ENCODE measurements at regions not wholly inside any gene's neighbourhood (a gene's known extent, or its start where the extent isn't known, plus 50 kb on each side); places are given as distances from the start of the nearest gene placed in this dataset.

DNA sequence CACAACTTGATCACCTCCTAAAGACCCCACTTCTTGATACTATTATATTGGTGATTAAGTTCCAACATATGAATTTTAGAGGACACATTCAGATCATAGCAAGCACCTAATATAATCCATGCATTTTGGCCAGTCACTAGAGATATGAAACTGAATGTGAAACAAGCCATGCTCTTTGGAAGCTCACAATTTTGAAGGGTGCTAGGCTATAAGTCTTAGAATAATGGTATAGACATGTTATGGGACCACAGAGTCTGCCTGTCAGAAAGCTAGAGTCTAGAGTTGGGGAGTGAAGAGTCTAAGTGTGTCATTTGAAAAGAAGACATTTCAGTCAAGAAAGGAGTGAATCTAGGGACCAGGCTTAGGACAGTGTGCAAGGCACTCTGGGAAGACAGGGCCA, 186.4 kb upstream of the SLC24A5 start:
- no peak overlapping the region for H3K4me3 ChIP-seq (ENCODE audit: control insufficient read depth, low read depth, low read length)
- no peak for DNase-seq (ENCODE audit: low read depth)
- TF ChIP-seq, protein P1, sequence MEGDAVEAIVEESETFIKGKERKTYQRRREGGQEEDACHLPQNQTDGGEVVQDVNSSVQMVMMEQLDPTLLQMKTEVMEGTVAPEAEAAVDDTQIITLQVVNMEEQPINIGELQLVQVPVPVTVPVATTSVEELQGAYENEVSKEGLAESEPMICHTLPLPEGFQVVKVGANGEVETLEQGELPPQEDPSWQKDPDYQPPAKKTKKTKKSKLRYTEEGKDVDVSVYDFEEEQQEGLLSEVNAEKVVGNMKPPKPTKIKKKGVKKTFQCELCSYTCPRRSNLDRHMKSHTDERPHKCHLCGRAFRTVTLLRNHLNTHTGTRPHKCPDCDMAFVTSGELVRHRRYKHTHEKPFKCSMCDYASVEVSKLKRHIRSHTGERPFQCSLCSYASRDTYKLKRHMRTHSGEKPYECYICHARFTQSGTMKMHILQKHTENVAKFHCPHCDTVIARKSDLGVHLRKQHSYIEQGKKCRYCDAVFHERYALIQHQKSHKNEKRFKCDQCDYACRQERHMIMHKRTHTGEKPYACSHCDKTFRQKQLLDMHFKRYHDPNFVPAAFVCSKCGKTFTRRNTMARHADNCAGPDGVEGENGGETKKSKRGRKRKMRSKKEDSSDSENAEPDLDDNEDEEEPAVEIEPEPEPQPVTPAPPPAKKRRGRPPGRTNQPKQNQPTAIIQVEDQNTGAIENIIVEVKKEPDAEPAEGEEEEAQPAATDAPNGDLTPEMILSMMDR (conservative IDR thresholded peaks at IDR 0.05; ENCODE audit: control insufficient read depth, insufficient read depth, low read depth, low read length) = no peak

DNA sequence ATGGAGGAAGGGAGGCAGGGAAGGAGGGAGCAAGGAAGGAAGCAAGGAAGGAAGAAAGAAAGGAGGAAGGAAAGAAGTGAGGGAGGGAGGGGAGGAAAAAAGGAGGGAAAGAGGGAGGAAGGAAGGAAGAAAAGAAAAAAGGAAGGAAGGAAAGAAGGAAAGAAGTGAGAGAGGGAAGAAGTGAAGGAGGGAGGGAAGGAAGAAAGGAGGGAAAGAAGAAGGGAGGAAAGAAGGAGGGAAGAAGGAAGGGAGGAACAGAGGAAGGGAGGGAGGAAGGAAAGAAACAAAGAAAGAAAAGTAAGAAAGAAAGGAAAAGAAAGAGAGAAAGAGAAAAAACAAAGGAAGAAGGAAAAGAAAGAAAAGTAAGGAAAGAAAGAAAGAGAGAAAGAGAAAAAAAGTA, 183.0 kb upstream of the SLC24A5 start:
- DNase-seq (ENCODE audit: low read depth) = no peak
- H3K4me3 ChIP-seq (ENCODE audit: control insufficient read depth, low read depth, low read length) = no peak overlapping the region
- TF ChIP-seq, protein P1 (conservative IDR thresholded peaks at IDR 0.05; ENCODE audit: control insufficient read depth, insufficient read depth, low read depth, low read length) = no peak

DNA sequence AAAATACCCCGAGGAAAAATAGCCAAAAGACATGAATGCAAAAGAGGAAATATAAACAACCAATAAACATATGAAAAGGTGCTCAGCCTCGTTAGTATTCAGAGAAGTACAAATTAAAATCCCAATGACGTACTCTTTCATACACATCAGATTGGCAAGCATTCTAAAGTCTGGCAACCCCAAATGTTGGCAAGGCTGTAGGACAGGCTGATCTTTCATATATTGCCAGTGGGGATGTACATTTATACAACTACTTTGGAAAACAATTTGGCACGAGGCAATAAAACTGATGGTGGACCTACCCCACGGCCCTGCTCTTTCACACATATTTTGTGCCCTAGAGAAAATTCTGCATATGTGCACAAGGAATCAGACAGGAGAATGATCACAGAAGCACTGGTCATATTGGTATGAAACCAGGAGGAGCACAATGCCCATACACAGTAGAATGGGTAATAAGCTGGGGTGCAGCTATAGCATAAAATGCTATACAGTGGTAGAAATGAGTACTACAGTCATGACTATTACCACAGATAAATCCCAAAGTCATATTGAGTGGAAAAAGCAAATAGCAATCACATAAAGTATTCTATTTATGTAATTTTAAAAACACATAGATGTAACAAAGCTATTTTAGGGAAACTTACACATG, 176.0 kb upstream of the SLC24A5 start:
- DNase-seq (ENCODE audit: low read depth) = no peak
- H3K4me3 ChIP-seq (ENCODE audit: control insufficient read depth, low read depth, low read length) = no peak overlapping the region
- TF ChIP-seq, protein P1 (conservative IDR thresholded peaks at IDR 0.05; ENCODE audit: control insufficient read depth, insufficient read depth, low read depth, low read length) = no peak

DNA sequence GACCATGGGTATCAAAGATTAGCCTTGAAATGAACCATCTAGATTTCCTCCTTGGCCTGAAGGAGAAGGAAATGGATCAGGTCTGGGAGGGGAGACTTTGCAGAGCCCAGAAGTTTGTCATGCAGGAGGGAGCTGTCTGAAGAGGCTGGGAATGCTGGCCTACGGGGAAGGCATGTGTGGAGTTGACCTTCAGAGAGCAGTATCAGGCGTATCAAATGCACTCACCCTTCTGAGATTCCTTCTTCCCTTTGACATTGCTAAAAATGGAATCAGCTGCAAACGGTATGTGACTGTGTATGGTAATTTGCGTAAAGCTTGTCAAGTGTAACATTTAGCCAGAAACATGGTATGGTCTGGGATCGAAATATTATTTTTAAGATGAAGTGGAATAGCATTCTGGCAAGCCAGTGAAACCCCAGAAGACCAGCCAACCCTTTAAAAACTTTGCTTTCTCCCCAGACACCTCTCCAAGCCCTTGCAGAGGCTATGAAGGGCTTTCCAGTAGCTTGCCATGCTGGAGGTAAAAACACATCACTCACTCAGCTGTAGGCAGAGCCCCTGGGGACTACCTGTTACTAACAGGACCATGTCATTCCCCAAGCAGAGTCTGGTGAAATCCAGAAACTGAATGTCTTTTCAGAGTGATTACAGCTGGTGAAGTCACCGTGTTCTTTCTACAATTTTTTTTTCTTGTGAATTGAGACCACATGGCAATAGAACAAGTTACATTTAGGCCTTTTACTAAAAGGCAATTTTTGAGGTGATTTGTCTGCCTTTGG, 174.7 kb upstream of the SLC24A5 start:
- no peak overlapping the region for H3K4me3 ChIP-seq (ENCODE audit: control insufficient read depth, low read depth, low read length)
- no peak for DNase-seq (ENCODE audit: low read depth)
- TF ChIP-seq, protein P1 (conservative IDR thresholded peaks at IDR 0.05; ENCODE audit: control insufficient read depth, insufficient read depth, low read depth, low read length) = no peak

DNA sequence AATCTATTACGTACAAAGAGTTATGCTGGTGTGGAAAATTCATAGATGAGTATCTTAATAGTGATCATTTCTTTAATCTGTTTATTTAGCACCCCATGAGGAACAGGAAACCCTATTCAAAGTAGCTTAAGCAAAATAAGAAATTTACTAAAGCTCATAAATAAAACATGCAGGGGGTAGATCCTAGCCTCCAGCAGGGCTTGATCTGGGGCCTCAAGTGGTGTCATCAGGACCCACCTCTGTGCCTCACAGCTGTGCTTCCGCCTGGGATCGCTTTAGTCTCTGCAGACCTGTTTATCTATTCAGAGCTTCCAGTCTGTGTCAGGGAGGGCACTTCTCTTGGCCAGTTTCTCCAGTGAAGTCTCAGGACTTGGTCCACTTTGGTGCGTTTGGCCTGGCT, 171.0 kb upstream of the SLC24A5 start:
- TF ChIP-seq, protein P1 (conservative IDR thresholded peaks at IDR 0.05; ENCODE audit: control insufficient read depth, insufficient read depth, low read depth, low read length) = no peak
- no peak for DNase-seq (ENCODE audit: low read depth)
- no peak overlapping the region for H3K4me3 ChIP-seq (ENCODE audit: control insufficient read depth, low read depth, low read length)

DNA sequence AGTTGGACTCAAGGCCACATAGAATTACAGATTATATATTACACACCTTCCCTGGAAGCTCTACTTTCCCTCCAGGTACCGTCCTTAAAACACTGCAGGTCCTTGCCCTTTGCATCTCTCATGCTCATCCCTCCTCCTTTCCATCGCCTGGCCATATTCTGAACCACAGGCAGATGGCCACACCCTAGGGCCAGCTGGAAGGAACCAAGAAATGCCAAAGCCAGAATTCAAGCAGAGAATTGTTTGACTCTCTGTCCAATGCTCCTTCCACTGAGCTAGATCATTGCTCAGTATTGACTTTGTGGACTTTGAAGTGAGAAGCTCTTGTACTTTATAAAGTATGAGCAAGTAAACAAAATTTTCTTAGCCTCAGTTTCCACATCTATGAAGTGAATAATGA, 170.3 kb upstream of the SLC24A5 start:
- H3K4me3 ChIP-seq (ENCODE audit: control insufficient read depth, low read depth, low read length) = no peak overlapping the region
- TF ChIP-seq, protein P1 (conservative IDR thresholded peaks at IDR 0.05; ENCODE audit: control insufficient read depth, insufficient read depth, low read depth, low read length) = no peak
- DNase-seq (ENCODE audit: low read depth) = no peak
